ENCODE measurements at regions not wholly inside any gene's neighbourhood (a gene's known extent, or its start where the extent isn't known, plus 50 kb on each side); places are given as distances from the start of the nearest gene placed in this dataset.

DNA sequence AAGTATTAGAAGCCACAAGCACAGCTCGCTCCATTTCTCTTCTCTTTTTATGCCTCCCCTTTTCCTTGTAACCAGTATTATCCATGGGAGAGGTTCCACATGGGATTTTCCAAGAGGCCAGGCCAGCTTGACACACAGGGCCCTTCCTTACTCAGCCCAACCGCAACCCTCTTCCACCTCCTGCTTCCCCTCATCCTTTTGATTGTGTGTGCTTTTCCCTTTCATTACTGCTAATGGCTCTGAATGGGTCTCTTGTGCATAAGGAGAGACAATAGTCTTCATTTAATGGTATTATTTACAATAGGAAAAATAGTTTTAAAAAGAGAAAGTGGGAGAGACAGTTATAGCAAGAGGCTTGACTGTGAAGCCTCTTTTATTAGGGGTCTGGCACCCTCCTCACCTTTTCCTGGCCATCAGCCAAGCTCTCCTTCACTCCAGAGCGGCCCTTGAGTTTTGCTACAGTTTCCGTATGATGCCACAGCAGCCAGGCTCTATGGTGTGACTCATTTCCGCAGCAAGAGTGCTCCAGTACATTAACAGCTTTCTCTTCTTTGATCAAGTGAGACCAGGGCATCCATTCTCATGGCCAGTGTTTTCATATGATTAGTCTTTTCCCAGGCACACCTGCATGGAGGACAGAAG, 579.5 kb downstream of the TFAP2B start:
- no peak for TF ChIP-seq POLR2A (IDR thresholded peaks at IDR 0.05; ENCODE audit: low read length)
- TF ChIP-seq GATA1 (IDR thresholded peaks at IDR 0.05; ENCODE audit: low read depth, low read length): no peak

All from erythroblast (primary cell).